HG02938 (cell line): ENCODE measurements at regions not wholly inside any gene's neighbourhood (a gene's known extent, or its start where the extent isn't known, plus 50 kb on each side); places are given as distances from the start of the nearest gene placed in this dataset.

Experiments
- ATAC-seq: cut with Tn5 transposase; IDR thresholded peaks from one replicate; pipeline ENCODE4 v1.9.1; 2021; ENCODE audit warnings: mild to moderate bottlenecking, moderate library complexity; ENCODE audit not compliant: unreplicated experiment

GRCh38 chr1:38249001-38249400 lies 202.4 kb upstream of the POU3F1 start:
- ATAC-seq = no peak

- no peak for ATAC-seq
Measured at GRCh38 chr1:38246955-38247952, 200.7 kb upstream of the POU3F1 start.

GRCh38 chr1:38244218-38244845 lies 197.7 kb upstream of the POU3F1 start:
- ATAC-seq = no peak

GRCh38 chr1:38243106-38243505 lies 196.5 kb upstream of the POU3F1 start:
- ATAC-seq = no peak

- ATAC-seq = no peak
Measured at GRCh38 chr1:38242506-38242905, 195.9 kb upstream of the POU3F1 start.

GRCh38 chr1:38241594-38242334 lies 195.2 kb upstream of the POU3F1 start:
- no peak for ATAC-seq

GRCh38 chr1:38240618-38241017 lies 194.0 kb upstream of the POU3F1 start:
- no peak for ATAC-seq

- no peak for ATAC-seq
Measured at GRCh38 chr1:38239258-38239835, 192.8 kb upstream of the POU3F1 start.

GRCh38 chr1:38238294-38238693 lies 191.7 kb upstream of the POU3F1 start:
- no peak for ATAC-seq

- ATAC-seq = no peak
Measured at GRCh38 chr1:38235705-38236104, 189.1 kb upstream of the POU3F1 start.

GRCh38 chr1:38231941-38232340 lies 185.3 kb upstream of the POU3F1 start:
- ATAC-seq = no peak

GRCh38 chr1:38228718-38229117 lies 182.1 kb upstream of the POU3F1 start:
- no peak for ATAC-seq

GRCh38 chr1:38225745-38226144 lies 179.2 kb upstream of the POU3F1 start:
- ATAC-seq = no peak

- no peak for ATAC-seq
Measured at GRCh38 chr1:38223391-38223790, 176.8 kb upstream of the POU3F1 start.

- ATAC-seq = no peak
Measured at GRCh38 chr1:38222891-38223290, 176.3 kb upstream of the POU3F1 start.

- no peak for ATAC-seq
Measured at GRCh38 chr1:38221006-38221649, 174.5 kb upstream of the POU3F1 start.

GRCh38 chr1:38217316-38217715 lies 170.7 kb upstream of the POU3F1 start:
- no peak for ATAC-seq

- no peak for ATAC-seq
Measured at GRCh38 chr1:38213646-38214434, 167.2 kb upstream of the POU3F1 start.

- no peak for ATAC-seq
Measured at GRCh38 chr1:38210895-38211177, 164.2 kb upstream of the POU3F1 start.
